ENCODE measurements at regions not wholly inside any gene's neighbourhood (a gene's known extent, or its start where the extent isn't known, plus 50 kb on each side); places are given as distances from the start of the nearest gene placed in this dataset.

- no peak for TF ChIP-seq RXRA (IDR thresholded peaks at IDR 0.05; ENCODE audit: borderline replicate concordance, low read depth)
- TF ChIP-seq FOXM1 (IDR thresholded peaks at IDR 0.05; ENCODE audit: low read depth), result no peak
- no peak for TF ChIP-seq NRF1 (IDR thresholded peaks at IDR 0.05; ENCODE audit: low read depth, low read length)
- TF ChIP-seq TAF1 (IDR thresholded peaks at IDR 0.05; ENCODE audit: borderline replicate concordance, low read depth, low read length), result no peak
- TF ChIP-seq TEAD4 (IDR thresholded peaks at IDR 0.05; ENCODE audit: borderline replicate concordance, insufficient read depth), result no peak
- TF ChIP-seq RAD21 (IDR thresholded peaks at IDR 0.05; ENCODE audit: low read length), result no peak
- TF ChIP-seq YY1 (IDR thresholded peaks at IDR 0.05; ENCODE audit: low read depth), result no peak
- TF ChIP-seq ELF1 (IDR thresholded peaks at IDR 0.05), result no peak
- no peak for TF ChIP-seq SIN3A (IDR thresholded peaks at IDR 0.05; ENCODE audit: borderline replicate concordance, low read depth, low read length)
Measured at GRCh38 chr15:94930960-94931359, 699.6 kb downstream of the MCTP2 start (continued).

GRCh38 chr15:94934440-94934839, 703.1 kb downstream of the MCTP2 start:
- no peak overlapping the region for H3K4me2 ChIP-seq
- 27% methylated on average over 3 of the region's 3 CpGs for WGBS (ENCODE audit: low lambda C conversion rate)
- ChIA-PET POLR2A (no interaction called here), CTCF (no interaction called here)
- H3K9ac ChIP-seq, result no peak overlapping the region
- H3K36me3 ChIP-seq (replicated peaks in 1 of 2; ENCODE audit: control insufficient read depth in 1 of 2, insufficient read depth in 2 of 2, low read length in 1 of 2), result no peaks in the 10 kb centered on the region
- H3K9me3 ChIP-seq, result no peaks in the 10 kb centered on the region
- H4K20me1 ChIP-seq (ENCODE audit: insufficient read depth), result no peaks in the 10 kb centered on the region
- H3K79me2 ChIP-seq (ENCODE audit: insufficient read depth), result no peaks in the 10 kb centered on the region
- no peaks in the 10 kb centered on the region; the same call in 1 of the 2 replicates for H3K9me2 ChIP-seq
- no peaks in the 10 kb centered on the region for H3K4me1 ChIP-seq (ENCODE audit: control insufficient read depth in 1 of 2, insufficient read depth in 2 of 2, low read depth in 1 of 2, low read length in 1 of 2)
- no peaks in the 10 kb centered on the region for H3K27me3 ChIP-seq (ENCODE audit: insufficient read depth)
- no peak for DNase-seq
- H3K4me3 ChIP-seq (ENCODE audit: low read depth in 2 of 2, low read length in 1 of 2), result no peak overlapping the region
- H2AFZ ChIP-seq (ENCODE audit: low read depth), result no peak overlapping the region
- no peaks in the 10 kb centered on the region for H3F3A ChIP-seq (replicated peaks; ENCODE audit: insufficient read depth)
- TF ChIP-seq, protein P1, sequence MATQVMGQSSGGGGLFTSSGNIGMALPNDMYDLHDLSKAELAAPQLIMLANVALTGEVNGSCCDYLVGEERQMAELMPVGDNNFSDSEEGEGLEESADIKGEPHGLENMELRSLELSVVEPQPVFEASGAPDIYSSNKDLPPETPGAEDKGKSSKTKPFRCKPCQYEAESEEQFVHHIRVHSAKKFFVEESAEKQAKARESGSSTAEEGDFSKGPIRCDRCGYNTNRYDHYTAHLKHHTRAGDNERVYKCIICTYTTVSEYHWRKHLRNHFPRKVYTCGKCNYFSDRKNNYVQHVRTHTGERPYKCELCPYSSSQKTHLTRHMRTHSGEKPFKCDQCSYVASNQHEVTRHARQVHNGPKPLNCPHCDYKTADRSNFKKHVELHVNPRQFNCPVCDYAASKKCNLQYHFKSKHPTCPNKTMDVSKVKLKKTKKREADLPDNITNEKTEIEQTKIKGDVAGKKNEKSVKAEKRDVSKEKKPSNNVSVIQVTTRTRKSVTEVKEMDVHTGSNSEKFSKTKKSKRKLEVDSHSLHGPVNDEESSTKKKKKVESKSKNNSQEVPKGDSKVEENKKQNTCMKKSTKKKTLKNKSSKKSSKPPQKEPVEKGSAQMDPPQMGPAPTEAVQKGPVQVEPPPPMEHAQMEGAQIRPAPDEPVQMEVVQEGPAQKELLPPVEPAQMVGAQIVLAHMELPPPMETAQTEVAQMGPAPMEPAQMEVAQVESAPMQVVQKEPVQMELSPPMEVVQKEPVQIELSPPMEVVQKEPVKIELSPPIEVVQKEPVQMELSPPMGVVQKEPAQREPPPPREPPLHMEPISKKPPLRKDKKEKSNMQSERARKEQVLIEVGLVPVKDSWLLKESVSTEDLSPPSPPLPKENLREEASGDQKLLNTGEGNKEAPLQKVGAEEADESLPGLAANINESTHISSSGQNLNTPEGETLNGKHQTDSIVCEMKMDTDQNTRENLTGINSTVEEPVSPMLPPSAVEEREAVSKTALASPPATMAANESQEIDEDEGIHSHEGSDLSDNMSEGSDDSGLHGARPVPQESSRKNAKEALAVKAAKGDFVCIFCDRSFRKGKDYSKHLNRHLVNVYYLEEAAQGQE (IDR thresholded peaks at IDR 0.05; ENCODE audit: low read depth, low read length), result no peak
- no peak for TF ChIP-seq RFX5 (IDR thresholded peaks at IDR 0.05; ENCODE audit: low read length)
- no peak for TF ChIP-seq CHD2 (IDR thresholded peaks at IDR 0.05; ENCODE audit: low read length, partially characterized antibody)
- TF ChIP-seq FOXJ3 (CRISPR knock-in tag; IDR thresholded peaks at IDR 0.05), result no peak
- H3K27ac ChIP-seq (ENCODE audit: low read depth in 2 of 2, low read length in 1 of 2), result no peak overlapping the region

- Histone ChIP-seq H3K27me3 (ENCODE audit: insufficient read depth) (no peaks in the 10 kb centered on the region), H3K79me2 (ENCODE audit: insufficient read depth) (no peaks in the 10 kb centered on the region), H3K36me3 (replicated peaks in 1 of 2; ENCODE audit: control insufficient read depth in 1 of 2, insufficient read depth in 2 of 2, low read length in 1 of 2) (no peaks in the 10 kb centered on the region), H4K20me1 (ENCODE audit: insufficient read depth) (no peaks in the 10 kb centered on the region), H3K27ac (ENCODE audit: low read depth in 2 of 2, low read length in 1 of 2) (no peak overlapping the region), H3K4me2 (no peak overlapping the region), H3K4me1 (ENCODE audit: control insufficient read depth in 1 of 2, insufficient read depth in 2 of 2, low read depth in 1 of 2, low read length in 1 of 2) (no peaks in the 10 kb centered on the region), H3K4me3 (ENCODE audit: low read depth in 2 of 2, low read length in 1 of 2) (no peak overlapping the region), H3K9me3 (no peaks in the 10 kb centered on the region), H3F3A (replicated peaks; ENCODE audit: insufficient read depth) (no peaks in the 10 kb centered on the region), H2AFZ (ENCODE audit: low read depth) (no peak overlapping the region), H3K9me2 (no peaks in the 10 kb centered on the region; the same call in 1 of the 2 replicates), H3K9ac (no peak overlapping the region)
- ChIA-PET POLR2A (no interaction called here), CTCF (no interaction called here)
- 7% methylated on average over 2 of the region's 2 CpGs for WGBS (ENCODE audit: low lambda C conversion rate)
- DNase-seq, result no peak
- TF ChIP-seq, protein P2, sequence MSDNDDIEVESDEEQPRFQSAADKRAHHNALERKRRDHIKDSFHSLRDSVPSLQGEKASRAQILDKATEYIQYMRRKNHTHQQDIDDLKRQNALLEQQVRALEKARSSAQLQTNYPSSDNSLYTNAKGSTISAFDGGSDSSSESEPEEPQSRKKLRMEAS (IDR thresholded peaks at IDR 0.05; ENCODE audit: low read depth), result no peak
- TF ChIP-seq FOXM1 (IDR thresholded peaks at IDR 0.05; ENCODE audit: low read depth) (no peak), GABPA (IDR thresholded peaks at IDR 0.05; ENCODE audit: low read depth) (no peak), RAD21 (IDR thresholded peaks at IDR 0.05; ENCODE audit: low read length) (no peak), EP300 (IDR thresholded peaks at IDR 0.05; ENCODE audit: borderline replicate concordance in 1 of 2, low read depth in 1 of 2, low read length in 1 of 2) (no peak), POLR2AphosphoS5 (IDR thresholded peaks at IDR 0.05; ENCODE audit: low read depth, low read length) (no peak), USF2 (IDR thresholded peaks at IDR 0.05; ENCODE audit: borderline replicate concordance, low read depth, low read length) (no peak), CHD2 (IDR thresholded peaks at IDR 0.05; ENCODE audit: low read length, partially characterized antibody) (no peak)
- TF ChIP-seq, protein P1 (IDR thresholded peaks at IDR 0.05; ENCODE audit: low read depth, low read length), result no peak
Measured at GRCh38 chr15:94937242-94937641, 705.9 kb downstream of the MCTP2 start.
